C4-2B (cell line): ENCODE measurements at regions not wholly inside any gene's neighbourhood (a gene's known extent, or its start where the extent isn't known, plus 50 kb on each side); places are given as distances from the start of the nearest gene placed in this dataset.

Experiments used
- H3K27ac ChIP-seq: fragments of 450-650 bp; 2 replicates; pipeline ENCODE4 v1.5.1; 2017
- ZFX ChIP-seq: fragments of 450-650 bp; IDR thresholded peaks from 2 replicates; pipeline ENCODE4 v1.6.1; 2017
- TF ChIP-seq, protein P1 (sequence below): fragments of 450-650 bp; conservative IDR thresholded peaks from 2 replicates; pipeline ENCODE4 v1.5.1; 2017; ENCODE audit warnings: mild to moderate bottlenecking

DNA sequence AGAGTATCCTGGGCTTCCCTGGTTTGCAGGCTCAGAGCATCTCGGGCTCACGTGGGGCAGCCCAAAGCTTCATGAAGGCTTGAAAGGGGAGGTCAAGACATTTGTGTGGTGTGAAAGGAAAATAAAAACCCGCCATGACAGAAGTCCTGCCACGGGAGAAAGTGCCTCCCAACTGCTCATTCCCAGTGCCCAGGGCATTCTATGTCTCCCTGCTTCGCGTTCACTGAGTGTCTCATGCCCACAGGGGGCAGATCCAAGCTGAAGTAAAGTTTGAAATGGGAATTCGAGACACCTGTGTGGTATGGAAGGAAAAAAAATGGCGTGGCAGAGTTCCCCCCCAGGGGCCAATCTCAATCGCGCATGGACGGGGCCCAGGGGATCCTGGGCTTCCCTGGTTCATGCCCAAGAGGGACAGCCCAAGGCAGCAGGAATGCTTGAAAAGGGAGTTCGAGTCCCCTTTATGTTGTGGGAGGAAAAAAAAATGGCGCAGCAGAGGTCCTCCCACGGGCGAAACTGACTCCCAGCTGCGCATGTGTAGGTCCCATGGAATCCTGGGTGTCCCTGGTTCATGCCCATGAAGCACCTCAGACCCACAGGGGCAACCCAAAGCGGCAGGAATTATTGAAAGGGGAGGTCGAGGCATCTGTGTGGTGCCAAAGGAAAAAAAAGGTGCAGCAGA lies 576.7 kb downstream of the ALG10 start:
- TF ChIP-seq, protein P1, sequence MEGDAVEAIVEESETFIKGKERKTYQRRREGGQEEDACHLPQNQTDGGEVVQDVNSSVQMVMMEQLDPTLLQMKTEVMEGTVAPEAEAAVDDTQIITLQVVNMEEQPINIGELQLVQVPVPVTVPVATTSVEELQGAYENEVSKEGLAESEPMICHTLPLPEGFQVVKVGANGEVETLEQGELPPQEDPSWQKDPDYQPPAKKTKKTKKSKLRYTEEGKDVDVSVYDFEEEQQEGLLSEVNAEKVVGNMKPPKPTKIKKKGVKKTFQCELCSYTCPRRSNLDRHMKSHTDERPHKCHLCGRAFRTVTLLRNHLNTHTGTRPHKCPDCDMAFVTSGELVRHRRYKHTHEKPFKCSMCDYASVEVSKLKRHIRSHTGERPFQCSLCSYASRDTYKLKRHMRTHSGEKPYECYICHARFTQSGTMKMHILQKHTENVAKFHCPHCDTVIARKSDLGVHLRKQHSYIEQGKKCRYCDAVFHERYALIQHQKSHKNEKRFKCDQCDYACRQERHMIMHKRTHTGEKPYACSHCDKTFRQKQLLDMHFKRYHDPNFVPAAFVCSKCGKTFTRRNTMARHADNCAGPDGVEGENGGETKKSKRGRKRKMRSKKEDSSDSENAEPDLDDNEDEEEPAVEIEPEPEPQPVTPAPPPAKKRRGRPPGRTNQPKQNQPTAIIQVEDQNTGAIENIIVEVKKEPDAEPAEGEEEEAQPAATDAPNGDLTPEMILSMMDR: no peak
- TF ChIP-seq ZFX: no peak
- no peak overlapping the region for H3K27ac ChIP-seq

DNA sequence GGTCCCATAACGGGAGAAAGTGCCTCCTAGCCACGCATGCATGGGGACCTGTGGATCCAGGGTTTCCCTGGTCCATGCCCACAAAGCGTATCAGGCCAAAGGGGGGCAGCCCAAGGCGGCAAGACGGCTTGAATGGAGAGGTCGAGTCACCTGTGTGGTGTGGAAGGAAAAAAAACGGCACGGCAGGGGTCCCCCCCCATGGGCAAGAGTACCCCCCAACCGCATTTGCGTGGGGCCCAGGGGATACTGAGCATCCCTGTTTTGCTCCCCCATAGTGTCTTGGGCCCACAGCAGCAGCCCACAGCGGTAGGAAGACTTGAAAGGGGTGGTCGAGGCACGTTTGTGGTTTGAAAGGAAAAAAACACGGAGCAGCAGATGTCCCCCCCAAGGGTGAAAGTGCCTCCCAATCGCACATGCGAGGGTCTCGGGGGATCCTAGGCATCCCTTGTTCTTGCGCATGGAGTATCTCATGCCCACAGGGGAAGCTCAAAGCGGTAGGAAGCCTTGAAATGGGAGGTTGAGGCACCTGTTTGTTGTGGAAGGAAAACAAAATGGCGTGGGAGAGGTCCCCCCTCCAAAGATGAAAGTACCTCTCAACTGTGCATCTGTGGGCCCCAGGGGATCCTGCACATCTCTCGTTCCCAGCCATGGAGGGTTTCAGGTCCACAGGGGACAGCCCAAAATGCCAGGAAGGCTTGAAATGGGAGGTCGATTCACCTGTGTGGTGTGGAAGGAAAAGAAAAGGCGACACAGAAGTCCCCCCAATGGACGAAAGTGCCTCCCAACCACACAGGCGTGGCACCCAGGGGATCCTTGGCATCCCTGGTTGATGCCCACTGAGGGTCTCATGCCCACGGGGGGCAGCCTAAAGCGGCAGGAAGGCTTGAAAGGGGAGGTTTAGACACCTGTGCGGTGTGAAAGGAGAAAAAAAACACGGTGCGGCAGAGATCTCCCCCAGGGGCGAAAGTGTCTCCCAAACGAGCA lies 577.5 kb downstream of the ALG10 start:
- TF ChIP-seq, protein P1: no peak
- TF ChIP-seq ZFX: no peak
- H3K27ac ChIP-seq: no peak overlapping the region

DNA sequence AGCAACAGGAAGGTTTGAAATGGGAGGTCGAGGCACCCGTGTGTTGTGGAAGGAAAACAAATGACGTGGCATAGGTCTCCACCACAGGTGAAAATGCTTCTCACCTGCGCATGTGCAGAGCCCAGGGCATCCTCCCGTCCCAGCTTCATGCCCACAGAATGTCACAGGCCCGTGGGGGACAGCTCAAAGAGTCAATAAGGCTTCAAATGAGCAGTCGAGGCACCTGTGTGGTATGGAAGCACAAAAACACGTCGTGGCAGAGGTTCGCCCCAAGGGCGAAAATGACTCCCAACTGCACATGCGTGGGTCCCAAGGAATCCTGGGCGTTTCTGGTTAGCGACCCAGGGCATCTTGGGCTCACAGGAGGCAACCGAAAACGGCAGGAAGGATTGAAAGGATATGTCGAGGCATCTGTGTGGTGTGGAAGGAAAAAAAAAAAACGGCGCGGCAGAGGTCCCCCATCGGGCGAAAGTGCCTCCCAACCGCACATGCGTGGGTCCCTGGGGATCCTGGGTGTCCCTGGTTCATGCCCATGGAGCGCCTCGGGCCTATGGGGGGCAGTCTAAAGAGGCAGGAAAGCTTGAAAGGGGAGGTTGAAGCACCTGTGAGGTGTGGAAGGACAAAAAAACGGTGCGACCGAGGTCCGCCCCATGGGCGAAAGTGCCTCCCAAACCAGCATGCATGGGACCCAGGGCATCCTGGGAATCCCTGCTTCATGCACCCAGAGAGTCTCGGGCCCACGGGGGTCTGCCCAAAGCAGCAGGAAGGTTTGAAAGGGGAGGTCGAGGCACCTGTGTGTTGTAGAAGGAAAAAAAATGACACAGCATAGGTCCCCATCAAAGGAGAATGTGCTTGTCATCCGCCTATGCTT lies 578.5 kb downstream of the ALG10 start:
- H3K27ac ChIP-seq: no peak overlapping the region
- TF ChIP-seq, protein P1: no peak
- TF ChIP-seq ZFX: no peak

DNA sequence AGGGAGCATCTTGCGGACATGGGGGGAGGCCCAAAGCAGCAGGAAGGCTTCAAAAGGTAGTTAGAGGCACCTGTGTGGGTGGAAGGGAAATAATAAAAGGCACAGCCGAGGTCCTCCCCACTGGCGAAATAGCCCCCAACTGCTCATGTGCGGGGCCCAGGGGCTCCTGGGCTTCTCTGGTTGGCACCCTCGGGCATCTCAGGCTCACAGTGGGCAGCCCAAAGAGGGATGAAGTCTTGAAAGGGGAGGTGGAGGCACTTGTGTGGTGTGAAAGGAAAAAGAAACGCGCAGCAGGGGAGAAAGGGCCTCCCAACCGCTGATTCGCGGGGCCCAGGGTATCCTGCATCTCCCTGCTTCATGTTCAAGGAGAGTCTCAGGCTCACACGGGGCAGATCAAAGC lies 579.4 kb downstream of the ALG10 start:
- TF ChIP-seq, protein P1: no peak
- H3K27ac ChIP-seq: no peak overlapping the region

DNA sequence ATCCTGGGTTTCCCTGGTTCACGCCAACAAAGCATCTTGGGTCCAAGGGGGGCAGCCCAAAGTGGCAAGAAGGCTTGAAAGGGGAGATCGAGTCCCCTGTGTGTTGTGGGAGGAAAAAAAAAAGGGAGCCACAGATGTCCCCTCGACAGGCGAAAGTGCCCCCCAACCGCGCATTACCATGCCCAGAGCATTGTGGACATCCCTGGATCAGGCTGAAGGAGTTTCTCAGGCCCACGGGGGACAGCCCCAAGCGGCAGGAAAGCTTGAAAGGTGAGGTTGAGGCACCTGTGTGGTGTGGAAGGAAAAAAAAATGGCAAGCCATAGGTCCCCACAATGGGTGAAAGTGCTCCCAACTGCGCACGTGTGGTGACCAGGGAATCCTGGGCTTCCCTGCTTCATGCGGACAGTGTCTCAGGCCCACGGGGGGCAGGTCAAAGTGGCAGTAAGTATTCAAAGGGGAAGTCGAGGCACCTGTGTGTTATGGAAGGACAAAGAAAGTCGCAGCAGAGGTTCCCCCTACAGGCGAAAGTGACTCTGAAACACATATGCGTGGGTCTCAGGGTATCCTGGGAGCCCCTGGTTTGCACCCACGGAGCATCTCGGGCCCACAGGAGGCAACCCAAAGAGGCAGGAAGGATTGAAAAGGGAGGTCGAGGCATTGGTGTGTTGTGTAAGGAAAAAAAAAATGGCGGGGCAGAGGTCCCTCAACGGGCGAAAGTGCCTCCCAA lies 580.1 kb downstream of the ALG10 start:
- H3K27ac ChIP-seq: no peak overlapping the region
- TF ChIP-seq, protein P1: no peak
- TF ChIP-seq ZFX: no peak

DNA sequence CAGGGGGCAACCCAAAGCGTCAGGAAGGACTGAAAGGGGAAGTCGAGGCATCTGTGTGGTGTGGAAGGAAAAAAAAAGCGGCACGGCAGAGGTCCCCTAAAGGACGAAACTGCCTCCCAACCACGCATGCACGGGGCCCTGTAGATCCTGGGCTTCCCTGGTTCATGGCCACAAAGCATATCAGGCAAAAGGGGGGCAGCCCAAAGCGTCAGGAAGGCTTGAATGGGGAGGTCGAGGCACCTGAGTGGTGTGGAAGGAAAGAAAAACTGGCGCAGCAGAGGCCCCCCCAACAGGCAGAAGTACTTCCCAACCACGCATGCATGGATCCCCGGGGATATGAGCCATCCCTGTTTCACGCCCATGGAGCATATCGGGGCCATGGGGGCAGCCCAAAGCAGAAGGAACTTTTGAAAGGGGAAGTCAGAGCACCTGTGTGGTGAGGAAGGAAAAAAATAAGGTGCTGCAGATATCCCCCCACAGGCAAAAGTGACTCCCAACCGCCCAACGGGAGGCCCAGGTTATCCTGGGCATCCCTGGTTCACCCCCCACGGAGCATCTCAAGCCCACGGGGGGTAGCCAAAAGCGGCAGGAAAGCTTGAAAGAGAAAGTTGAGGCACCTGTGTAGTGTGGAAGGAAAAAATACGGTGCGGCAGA lies 581.2 kb downstream of the ALG10 start:
- TF ChIP-seq, protein P1: no peak
- no peak for TF ChIP-seq ZFX
- no peak overlapping the region for H3K27ac ChIP-seq
